ENCODE measurements at regions not wholly inside any gene's neighbourhood (a gene's known extent, or its start where the extent isn't known, plus 50 kb on each side); places are given as distances from the start of the nearest gene placed in this dataset.

DNA sequence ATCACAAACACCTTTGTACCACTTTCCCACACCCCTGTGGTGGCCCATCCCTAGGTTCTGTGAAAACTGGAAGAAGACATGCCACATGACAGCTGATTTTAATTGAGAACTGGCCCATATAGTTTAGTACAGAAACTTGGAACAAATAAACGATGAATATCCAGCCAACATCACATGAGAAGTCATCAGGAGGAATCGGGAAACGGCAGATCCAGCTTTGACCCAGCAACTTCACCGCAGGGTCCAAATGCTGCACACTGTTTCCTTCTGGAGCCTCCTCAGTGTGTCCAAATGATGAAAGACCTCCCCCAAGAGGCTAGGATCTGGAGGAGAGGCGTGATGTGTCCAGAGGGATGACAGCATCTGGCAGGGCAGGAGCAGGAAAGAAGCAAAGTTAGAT lies 75.5 kb downstream of the COPS8 start:
- H3K4me3 ChIP-seq (replicated peaks; ENCODE audit: low read depth, low read length) = no peak overlapping the region
- no peak for DNase-seq (ENCODE audit: extremely low read depth, low read depth)
- TF ChIP-seq, protein P1, sequence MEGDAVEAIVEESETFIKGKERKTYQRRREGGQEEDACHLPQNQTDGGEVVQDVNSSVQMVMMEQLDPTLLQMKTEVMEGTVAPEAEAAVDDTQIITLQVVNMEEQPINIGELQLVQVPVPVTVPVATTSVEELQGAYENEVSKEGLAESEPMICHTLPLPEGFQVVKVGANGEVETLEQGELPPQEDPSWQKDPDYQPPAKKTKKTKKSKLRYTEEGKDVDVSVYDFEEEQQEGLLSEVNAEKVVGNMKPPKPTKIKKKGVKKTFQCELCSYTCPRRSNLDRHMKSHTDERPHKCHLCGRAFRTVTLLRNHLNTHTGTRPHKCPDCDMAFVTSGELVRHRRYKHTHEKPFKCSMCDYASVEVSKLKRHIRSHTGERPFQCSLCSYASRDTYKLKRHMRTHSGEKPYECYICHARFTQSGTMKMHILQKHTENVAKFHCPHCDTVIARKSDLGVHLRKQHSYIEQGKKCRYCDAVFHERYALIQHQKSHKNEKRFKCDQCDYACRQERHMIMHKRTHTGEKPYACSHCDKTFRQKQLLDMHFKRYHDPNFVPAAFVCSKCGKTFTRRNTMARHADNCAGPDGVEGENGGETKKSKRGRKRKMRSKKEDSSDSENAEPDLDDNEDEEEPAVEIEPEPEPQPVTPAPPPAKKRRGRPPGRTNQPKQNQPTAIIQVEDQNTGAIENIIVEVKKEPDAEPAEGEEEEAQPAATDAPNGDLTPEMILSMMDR (IDR thresholded peaks at IDR 0.05; ENCODE audit: low read depth, low read length, missing control alignments) = no peak

DNA sequence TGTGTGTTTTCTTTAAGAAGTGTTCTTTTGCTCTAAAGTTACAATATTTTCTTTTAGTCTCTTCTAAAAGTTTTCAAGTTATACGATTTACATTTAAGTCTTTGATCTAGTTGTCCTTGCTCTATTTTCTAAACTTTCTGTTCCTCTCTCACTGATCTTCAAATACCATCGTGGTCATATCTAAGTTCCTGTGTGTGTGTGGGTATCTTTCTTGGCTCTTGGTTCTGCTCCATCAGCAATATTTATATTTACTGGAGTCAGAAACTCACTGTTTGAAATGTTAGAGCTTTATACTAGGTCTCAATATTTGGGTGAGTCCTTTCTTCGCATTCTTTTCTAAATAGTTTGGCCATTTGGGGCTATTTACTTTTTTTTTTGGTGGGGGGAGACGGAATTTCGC lies 77.3 kb downstream of the COPS8 start:
- TF ChIP-seq, protein P1 (IDR thresholded peaks at IDR 0.05; ENCODE audit: low read depth, low read length, missing control alignments) = no peak
- DNase-seq (ENCODE audit: extremely low read depth, low read depth) = no peak
- no peak overlapping the region for H3K4me3 ChIP-seq (replicated peaks; ENCODE audit: low read depth, low read length)

DNA sequence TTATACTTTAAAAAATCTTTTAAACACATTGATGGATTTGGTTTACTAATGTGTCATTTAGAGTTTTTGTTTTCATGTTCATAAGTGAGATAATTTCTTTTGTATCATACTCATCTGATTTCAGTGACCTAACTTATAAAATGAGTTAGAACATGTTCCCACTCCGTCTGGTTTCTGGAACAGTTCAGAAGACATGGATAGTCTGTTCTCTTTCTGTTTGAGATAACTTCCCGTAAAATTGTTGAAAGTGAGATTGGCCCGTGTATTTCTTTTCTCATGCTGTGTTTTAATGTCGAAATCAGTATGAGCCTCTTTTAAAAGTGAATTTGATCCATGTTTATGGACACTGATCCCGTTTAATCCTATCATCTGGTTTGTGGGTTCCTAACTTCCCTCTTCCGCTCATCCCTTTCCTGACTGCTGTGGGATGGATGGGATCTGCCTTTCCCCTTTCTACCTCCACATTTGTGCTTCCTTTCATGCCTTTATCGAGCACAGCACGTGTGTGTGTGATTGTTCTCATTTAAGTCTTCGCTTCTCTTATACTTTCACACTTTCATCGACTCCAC lies 78.9 kb downstream of the COPS8 start:
- TF ChIP-seq, protein P1 (IDR thresholded peaks at IDR 0.05; ENCODE audit: low read depth, low read length, missing control alignments) = no peak
- no peak for DNase-seq (ENCODE audit: extremely low read depth, low read depth)
- no peak overlapping the region for H3K4me3 ChIP-seq (replicated peaks; ENCODE audit: low read depth, low read length)

DNA sequence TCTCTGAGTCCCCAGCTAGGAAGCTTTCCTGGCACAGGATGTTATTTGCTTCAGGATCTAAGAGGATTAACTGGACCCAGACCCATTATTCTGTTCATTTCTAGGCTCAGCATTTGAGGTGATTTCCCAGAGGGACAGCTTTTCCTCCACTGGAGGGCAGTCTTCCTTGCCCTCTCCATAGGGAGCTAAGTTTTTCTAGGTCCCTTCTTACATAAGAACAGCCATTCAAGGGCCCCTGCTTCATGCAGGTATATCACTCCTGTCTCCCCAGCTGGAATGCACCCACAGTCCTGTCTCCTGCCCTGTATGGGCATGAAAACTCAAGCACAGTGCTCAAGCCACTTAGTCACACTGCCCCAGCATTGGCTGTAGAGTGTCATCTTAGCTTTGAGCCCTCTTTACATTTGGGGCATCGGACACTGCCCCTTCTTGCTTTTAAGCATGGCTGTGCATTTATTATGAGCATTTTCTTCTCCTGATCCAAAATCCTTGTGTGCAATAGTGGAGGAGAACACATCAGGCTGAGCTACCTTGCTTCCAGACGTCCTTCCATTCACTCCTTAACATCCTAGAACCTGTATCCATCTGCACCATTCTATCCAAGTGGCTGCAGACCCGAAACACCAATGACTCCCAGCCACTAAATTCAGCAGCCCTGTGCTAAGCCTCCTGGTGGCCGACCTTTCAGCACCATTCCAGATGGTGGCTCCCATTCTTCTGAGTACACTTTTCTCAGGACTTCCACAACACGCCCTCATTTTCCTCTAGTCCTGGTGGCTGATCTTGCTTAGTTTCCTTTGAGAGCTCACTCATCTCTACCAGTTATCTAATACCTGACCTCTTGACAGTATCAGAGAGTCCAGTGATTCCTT lies 80.0 kb downstream of the COPS8 start:
- DNase-seq (ENCODE audit: extremely low read depth, low read depth) = no peak
- no peak overlapping the region for H3K4me3 ChIP-seq (replicated peaks; ENCODE audit: low read depth, low read length)
- TF ChIP-seq, protein P1 (IDR thresholded peaks at IDR 0.05; ENCODE audit: low read depth, low read length, missing control alignments) = peak; percentile 77

DNA sequence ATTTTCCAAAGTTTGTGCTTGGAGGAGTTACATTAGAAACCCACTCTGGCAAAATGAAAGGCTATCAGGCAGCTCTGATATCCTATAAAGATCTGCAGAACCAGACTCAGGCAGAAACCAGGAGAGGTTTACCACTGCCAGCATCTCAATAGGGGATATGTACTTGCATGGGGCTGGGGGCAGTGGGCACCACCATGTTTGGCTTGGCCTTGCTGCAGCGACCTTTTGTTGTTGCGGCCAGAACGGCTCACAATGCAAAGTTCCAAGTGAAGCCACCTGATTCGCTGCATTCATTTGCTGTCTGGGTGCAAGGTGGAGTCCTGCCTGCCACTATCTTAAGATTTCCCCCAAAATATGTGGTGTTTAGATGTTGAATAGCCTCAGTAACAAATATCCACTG lies 81.3 kb downstream of the COPS8 start:
- no peak for DNase-seq (ENCODE audit: extremely low read depth, low read depth)
- no peak overlapping the region for H3K4me3 ChIP-seq (replicated peaks; ENCODE audit: low read depth, low read length)
- TF ChIP-seq, protein P1 (IDR thresholded peaks at IDR 0.05; ENCODE audit: low read depth, low read length, missing control alignments) = no peak

DNA sequence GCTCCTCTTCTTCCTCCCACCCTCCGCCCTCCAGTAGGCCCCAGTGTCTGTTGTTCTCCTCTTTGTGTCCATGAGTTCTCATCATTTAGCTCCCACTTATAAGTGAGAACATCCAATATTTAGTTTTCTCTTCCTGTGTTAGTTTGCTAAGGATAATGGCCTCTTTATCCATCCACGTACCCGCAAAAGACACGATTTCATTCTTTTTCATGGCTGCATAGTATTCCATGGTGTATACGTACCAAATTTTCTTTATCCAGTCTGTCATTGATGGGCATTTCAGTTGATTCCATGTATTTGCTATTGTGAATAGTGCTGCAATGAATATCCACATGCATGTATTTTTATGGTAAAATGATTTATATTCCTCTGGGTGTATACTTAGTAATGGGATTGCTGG lies 82.2 kb downstream of the COPS8 start:
- TF ChIP-seq, protein P1 (IDR thresholded peaks at IDR 0.05; ENCODE audit: low read depth, low read length, missing control alignments) = no peak
- H3K4me3 ChIP-seq (replicated peaks; ENCODE audit: low read depth, low read length) = no peak overlapping the region
- no peak for DNase-seq (ENCODE audit: extremely low read depth, low read depth)

Measured in HFF-Myc (cell line).